ENCODE measurements at regions not wholly inside any gene's neighbourhood (a gene's known extent, or its start where the extent isn't known, plus 50 kb on each side); places are given as distances from the start of the nearest gene placed in this dataset.
A peak's percentile ranks its signal among the peaks of the same experiment; 100 is the strongest.
"Not testable (repeated sequence)": the region's sequence is repeated elsewhere in the genome, so short reads cannot be mapped to it uniquely, and the experiment has no call there.

GRCh38 chr6:141753180-141753579 lies 379.5 kb upstream of the GJE1 start:
- DNase-seq = no peak

DNA sequence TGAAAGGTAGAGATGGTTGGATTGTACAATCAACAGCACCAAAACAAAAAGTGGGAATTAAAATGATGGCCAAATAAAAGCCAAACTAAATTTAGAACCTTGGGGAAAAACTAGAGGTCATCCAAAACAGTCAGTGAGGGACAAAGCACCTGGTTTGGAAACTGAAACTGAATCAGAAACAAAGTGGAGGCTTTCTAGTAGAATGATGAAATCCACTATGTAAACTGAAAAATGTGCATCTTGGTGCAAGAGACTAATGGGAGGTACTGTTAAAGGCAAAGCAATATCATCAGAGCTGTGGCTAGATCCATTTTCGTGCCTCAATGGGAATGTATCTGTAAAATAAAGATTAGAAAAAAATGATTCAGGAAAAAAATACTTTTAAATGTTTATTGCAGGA lies 380.0 kb upstream of the GJE1 start:
- DNase-seq = peak; percentile 73

DNA sequence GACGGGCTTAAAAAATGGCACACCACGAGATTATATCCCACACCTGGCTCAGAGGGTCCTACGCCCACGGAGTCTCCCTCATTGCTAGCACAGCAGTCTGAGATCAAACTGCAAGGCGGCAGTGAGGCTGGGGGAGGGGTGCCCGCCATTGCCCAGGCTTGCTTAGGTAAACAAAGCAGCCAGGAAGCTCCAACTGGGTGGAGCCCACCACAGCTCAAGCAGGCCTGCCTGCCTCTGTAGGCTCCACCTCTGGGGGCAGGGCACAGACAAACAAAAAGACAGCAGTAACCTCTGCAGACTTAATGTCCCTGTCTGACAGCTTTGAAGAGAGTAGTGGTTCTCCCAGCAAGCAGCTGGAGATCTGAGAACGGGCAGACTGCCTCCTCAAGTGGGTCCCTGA lies 386.4 kb upstream of the GJE1 start:
- DNase-seq = not testable (repeated sequence)

DNA sequence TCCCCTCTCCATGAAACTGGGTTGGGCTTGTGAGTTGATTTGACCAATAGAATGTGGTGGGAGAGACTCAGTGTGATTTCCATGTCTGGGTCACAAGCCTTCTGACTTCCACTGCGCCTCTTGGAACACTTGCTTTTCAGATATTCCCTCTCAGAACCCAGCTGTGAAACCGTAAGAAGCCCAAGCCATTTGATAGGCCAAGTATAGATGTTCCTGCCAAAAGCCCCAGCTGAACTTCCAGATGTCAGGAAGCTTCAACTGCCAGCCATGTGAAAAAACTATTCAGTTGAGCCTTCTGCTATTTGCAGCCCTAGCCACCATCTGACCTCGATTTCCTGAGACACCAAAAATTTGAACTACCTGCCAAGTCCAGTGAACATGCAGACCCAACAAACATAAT lies 387.8 kb upstream of the GJE1 start:
- no peak for DNase-seq

- peak; percentile 41 for DNase-seq
Observed at GRCh38 chr6:141744194-141744925, 388.4 kb upstream of the GJE1 start.

DNA sequence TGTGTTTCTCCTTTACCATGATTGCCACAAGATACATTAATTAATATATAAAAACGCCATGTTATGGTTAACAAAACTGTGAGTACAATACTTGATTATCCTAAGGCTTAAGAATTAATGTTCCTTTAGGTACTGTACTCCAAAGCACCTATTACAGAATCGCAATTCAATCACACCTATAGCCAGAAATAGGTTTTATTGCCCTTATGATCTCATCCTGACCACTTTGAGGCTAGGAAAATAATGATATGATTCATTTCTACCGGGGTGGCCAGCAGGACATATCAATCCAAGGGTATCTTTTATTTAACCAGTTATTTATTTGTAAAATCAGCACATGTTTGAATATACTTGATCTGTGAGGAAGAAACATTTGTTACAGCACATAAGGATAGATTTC lies 396.6 kb upstream of the GJE1 start:
- no peak for DNase-seq

GRCh38 chr6:141735126-141735525 lies 397.6 kb upstream of the GJE1 start:
- DNase-seq = no peak

- no peak for DNase-seq
Observed at GRCh38 chr6:141734071-141734840, 398.5 kb upstream of the GJE1 start.

DNA sequence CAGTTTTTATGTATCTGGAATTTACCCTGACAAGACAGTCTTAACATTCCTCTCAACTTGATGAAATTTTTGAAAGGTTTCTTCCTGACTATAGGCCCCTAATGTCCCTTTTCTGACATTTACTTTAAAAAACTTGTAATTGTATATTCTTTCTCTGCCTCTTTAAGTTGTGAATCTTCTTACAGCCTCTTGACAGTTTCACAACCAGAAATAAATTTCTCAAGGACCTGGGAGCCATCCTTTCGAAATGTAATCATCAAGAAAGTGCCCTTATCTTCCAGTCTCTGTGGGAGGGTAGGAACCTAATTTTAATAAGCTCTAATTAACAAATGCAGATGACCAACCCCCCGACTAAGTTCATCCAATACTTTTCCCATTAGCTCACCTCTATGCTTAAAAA lies 403.6 kb upstream of the GJE1 start:
- peak; percentile 35 for DNase-seq

GRCh38 chr6:141728330-141728729 lies 404.4 kb upstream of the GJE1 start:
- peak; percentile 50 for DNase-seq

DNA sequence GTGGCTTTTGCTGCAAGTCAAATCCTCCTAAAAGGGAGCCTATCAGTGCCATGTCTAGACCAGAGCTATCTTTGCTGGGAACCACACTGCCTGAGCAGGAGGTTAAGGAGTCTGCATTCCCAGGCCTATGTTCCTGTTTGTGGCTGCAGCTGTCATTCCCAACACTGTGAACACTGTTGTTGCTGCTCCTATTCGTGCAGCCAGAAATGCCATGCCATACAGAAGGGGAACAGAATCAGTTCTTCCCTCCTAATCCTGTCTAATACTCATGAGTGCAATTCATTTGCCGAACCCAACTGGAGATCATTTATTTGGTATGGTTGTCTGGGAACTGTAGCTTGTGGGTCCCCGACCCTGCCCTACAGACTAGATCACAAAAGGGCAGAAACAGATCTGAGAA lies 406.5 kb upstream of the GJE1 start:
- peak; percentile 17 for DNase-seq

GRCh38 chr6:141724731-141725130 lies 408.0 kb upstream of the GJE1 start:
- DNase-seq = no peak

- DNase-seq = no peak
Observed at GRCh38 chr6:141719476-141719875, 413.2 kb upstream of the GJE1 start.

- DNase-seq = no peak
Observed at GRCh38 chr6:141705431-141705830, 427.3 kb upstream of the GJE1 start.

DNA sequence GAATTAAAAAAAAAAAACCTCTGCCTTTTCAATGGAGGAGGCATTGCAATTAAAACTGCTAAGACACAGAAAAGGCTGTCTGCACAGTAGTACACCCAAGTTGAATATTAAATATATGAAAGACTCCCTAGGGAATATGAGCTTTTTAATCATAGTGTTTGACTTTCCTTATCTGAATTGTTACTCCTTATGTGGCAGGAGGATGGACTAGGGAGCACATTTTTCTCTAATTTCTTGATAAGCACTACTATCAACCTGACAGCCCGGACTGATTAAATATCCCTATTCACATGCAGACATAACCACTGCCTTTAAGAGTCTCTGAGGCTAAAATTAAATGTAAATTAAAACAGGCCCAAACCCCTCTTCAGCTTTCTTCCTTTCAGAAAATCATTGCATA lies 428.6 kb upstream of the GJE1 start:
- DNase-seq = no peak

GRCh38 chr6:141701732-141702131 lies 431.0 kb upstream of the GJE1 start:
- no peak for DNase-seq

- no peak for DNase-seq
Observed at GRCh38 chr6:141700819-141701218, 431.9 kb upstream of the GJE1 start.

DNA sequence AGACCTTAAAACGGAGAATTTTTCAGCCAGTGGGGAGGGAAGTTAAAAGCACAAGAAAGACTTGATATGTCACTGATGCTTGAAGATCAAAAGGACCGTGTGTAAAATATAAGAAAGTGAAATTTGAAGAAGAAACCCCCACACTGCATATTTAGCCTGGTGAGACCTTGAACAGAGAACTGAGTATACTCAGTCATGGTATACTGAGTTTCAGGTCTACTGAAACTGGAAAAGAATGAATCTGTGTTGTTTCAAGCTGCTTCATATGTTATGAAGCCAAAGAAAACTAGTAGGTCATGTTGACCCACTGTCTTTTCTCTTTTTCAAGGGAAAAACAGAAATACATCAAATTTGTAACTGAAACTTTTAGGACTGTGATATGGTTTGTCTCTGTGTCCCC lies 443.8 kb upstream of the GJE1 start:
- DNase-seq = no peak

- peak; percentile 6 for DNase-seq
Observed at GRCh38 chr6:141685416-141685815, 447.3 kb upstream of the GJE1 start.

DNA sequence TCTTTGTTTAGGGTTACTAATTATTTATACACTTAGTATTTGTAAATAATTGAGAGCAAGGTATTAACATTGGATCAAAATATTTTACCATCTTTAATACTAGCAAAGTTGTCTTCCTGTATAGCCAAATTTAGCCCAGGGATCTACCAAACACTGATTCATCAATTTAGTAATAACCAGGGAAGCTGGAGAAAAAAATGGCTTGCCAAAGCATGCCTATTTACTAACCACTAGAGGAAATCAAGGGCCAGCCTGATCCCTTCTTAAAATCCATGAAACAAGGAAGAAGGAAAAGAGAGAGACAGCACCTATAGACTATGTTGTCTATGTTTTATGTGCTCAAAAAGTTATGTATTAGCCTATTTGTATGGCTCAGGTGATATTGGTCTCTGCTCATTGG lies 450.3 kb upstream of the GJE1 start:
- DNase-seq = no peak

- peak; percentile 72 for DNase-seq
Observed at GRCh38 chr6:141677598-141678211, 455.0 kb upstream of the GJE1 start.

- DNase-seq = peak; percentile 53
Observed at GRCh38 chr6:141675957-141676356, 456.8 kb upstream of the GJE1 start.

DNA sequence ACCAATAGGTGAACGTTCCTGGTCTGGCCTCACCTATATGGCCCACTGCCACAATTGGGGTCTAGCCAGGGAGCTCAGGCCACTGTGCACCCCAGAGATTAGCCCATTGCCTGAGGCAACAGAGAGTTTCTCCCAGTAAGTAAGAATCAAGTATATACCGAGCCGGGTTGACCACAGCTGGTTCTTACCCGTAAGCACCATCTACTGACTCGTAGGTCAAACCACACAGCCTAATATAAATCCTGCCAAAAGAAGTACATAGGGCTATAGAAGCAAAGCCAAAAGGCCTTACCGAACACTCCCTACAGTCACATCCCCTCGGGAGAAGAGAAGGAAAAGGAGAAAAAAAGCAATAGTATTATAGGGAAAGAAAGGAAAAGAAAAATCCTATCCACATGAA lies 463.6 kb upstream of the GJE1 start:
- no peak for DNase-seq

Measured in OCI-M1 (cell line).